ENCODE measurements at regions not wholly inside any gene's neighbourhood (a gene's known extent, or its start where the extent isn't known, plus 50 kb on each side); places are given as distances from the start of the nearest gene placed in this dataset.

- DNase-seq (ENCODE audit: low spot score) = no peak
- H3K27ac ChIP-seq (ENCODE audit: low read depth in 1 of 2, low read length in 2 of 2) = no peak overlapping the region
- H3K4me3 ChIP-seq (ENCODE audit: low read depth in 1 of 3, low read length in 3 of 3) = no peak overlapping the region
- H3K27me3 ChIP-seq (ENCODE audit: control insufficient read depth in 4 of 4, insufficient read depth in 4 of 4, low read length in 3 of 4) = peaks cover 0 to 2% (median 0%) of the 10 kb centered on the region in 4 donors
- no peak overlapping the region for H3K9ac ChIP-seq (ENCODE audit: low read depth in 1 of 2, low read length in 2 of 2)
- no peaks in the 10 kb centered on the region for H3K9me3 ChIP-seq (ENCODE audit: control insufficient read depth in 4 of 4, low read length in 3 of 4)
- WGBS = 52% methylated on average over 10 of the region's 10 CpGs
- H3K4me1 ChIP-seq (ENCODE audit: control insufficient read depth in 4 of 4, insufficient read depth in 4 of 4, low read length in 3 of 4) = no peaks in the 10 kb centered on the region
- TF ChIP-seq RAD21 (IDR thresholded peaks at IDR 0.05) = no peak
- H3K36me3 ChIP-seq (ENCODE audit: control insufficient read depth in 4 of 4, insufficient read depth in 3 of 4, low read depth in 1 of 4, low read length in 3 of 4) = no peaks in the 10 kb centered on the region
These were observed 101.6 kb downstream of the CHST1 start for GRCh38 chr11:45563810-45564209.

GRCh38 chr11:45563171-45563570 is 102.3 kb downstream of the CHST1 start:
- DNase-seq (ENCODE audit: low spot score) = no peak
- Histone ChIP-seq H3K36me3 (ENCODE audit: control insufficient read depth in 4 of 4, insufficient read depth in 3 of 4, low read depth in 1 of 4, low read length in 3 of 4) (no peaks in the 10 kb centered on the region), H3K4me1 (ENCODE audit: control insufficient read depth in 4 of 4, insufficient read depth in 4 of 4, low read length in 3 of 4) (no peaks in the 10 kb centered on the region), H3K9me3 (ENCODE audit: control insufficient read depth in 4 of 4, low read length in 3 of 4) (no peaks in the 10 kb centered on the region), H3K4me3 (ENCODE audit: low read depth in 1 of 3, low read length in 3 of 3) (no peak overlapping the region), H3K9ac (ENCODE audit: low read depth in 1 of 2, low read length in 2 of 2) (no peak overlapping the region), H3K27ac (ENCODE audit: low read depth in 1 of 2, low read length in 2 of 2) (no peak overlapping the region), H3K27me3 (ENCODE audit: control insufficient read depth in 4 of 4, insufficient read depth in 4 of 4, low read length in 3 of 4) (peaks cover 0 to 2% (median 0%) of the 10 kb centered on the region in 4 donors)
- WGBS = 73% methylated on average over 2 of the region's 2 CpGs
- TF ChIP-seq CTCF (IDR thresholded peaks at IDR 0.05; ENCODE audit: low read depth, low read length, missing input control) (no peak), FOXA2 (IDR thresholded peaks at IDR 0.05) (no peak), HNF4G (IDR thresholded peaks at IDR 0.05) (no peak), REST (IDR thresholded peaks at IDR 0.05) (no peak), ZBTB33 (IDR thresholded peaks at IDR 0.05) (no peak), JUND (IDR thresholded peaks at IDR 0.05) (no peak), FOXA1 (IDR thresholded peaks at IDR 0.05) (no peak), GABPA (IDR thresholded peaks at IDR 0.05 in 1 of 2, conservative IDR thresholded peaks at IDR 0.05 in 1 of 2) (no peak), NR2F2 (IDR thresholded peaks at IDR 0.05) (no peak), YY1 (IDR thresholded peaks at IDR 0.05) (no peak)

- Histone ChIP-seq H3K36me3 (ENCODE audit: control insufficient read depth in 4 of 4, insufficient read depth in 3 of 4, low read depth in 1 of 4, low read length in 3 of 4) (no peaks in the 10 kb centered on the region), H3K27me3 (ENCODE audit: control insufficient read depth in 4 of 4, insufficient read depth in 4 of 4, low read length in 3 of 4) (peaks cover 0 to 2% (median 0%) of the 10 kb centered on the region in 4 donors), H3K4me3 (ENCODE audit: low read depth in 1 of 3, low read length in 3 of 3) (no peak overlapping the region), H3K4me1 (ENCODE audit: control insufficient read depth in 4 of 4, insufficient read depth in 4 of 4, low read length in 3 of 4) (no peaks in the 10 kb centered on the region), H3K9ac (ENCODE audit: low read depth in 1 of 2, low read length in 2 of 2) (no peak overlapping the region), H3K9me3 (ENCODE audit: control insufficient read depth in 4 of 4, low read length in 3 of 4) (no peaks in the 10 kb centered on the region), H3K27ac (ENCODE audit: low read depth in 1 of 2, low read length in 2 of 2) (no peak overlapping the region)
- 78% methylated on average over 12 of the region's 12 CpGs for WGBS
- DNase-seq (ENCODE audit: low spot score) = no peak
- TF ChIP-seq FOXA2 (IDR thresholded peaks at IDR 0.05) (no peak), HNF4G (IDR thresholded peaks at IDR 0.05) (no peak), RAD21 (IDR thresholded peaks at IDR 0.05) (no peak), CTCF (IDR thresholded peaks at IDR 0.05; ENCODE audit: low read depth, low read length, missing input control) (no peak), RXRA (IDR thresholded peaks at IDR 0.05) (no peak), NR2F2 (IDR thresholded peaks at IDR 0.05) (no peak), JUND (IDR thresholded peaks at IDR 0.05) (no peak), EGR1 (IDR thresholded peaks at IDR 0.05; ENCODE audit: low read depth in 2 of 2) (no peak), ATF3 (IDR thresholded peaks at IDR 0.05) (no peak), FOXA1 (IDR thresholded peaks at IDR 0.05) (no peak), HNF4A (conservative IDR thresholded peaks at IDR 0.05) (no peak)
These were observed 104.5 kb downstream of the CHST1 start for GRCh38 chr11:45560913-45561281.

Measured in liver (tissue), 8 donors.